NCI-H1930 (cell line): ENCODE measurements at regions not wholly inside any gene's neighbourhood (a gene's known extent, or its start where the extent isn't known, plus 50 kb on each side); places are given as distances from the start of the nearest gene placed in this dataset.

Source experiments
- DNase-seq, 2 experiments: peaks; one replicate each; lab custom pipeline; 2025; lab: John Stamatoyannopoulos, UW

GRCh38 chr3:44021651-44022594, 219.8 kb upstream of the TOPAZ1 start:
- no peak for DNase-seq

- no peak for DNase-seq
Measured at GRCh38 chr3:44023961-44024593, 217.6 kb upstream of the TOPAZ1 start.

GRCh38 chr3:44026220-44026865, 215.3 kb upstream of the TOPAZ1 start:
- no peak for DNase-seq

- DNase-seq: no peak
Measured at GRCh38 chr3:44029100-44029499, 212.6 kb upstream of the TOPAZ1 start.

- no peak for DNase-seq
Measured at GRCh38 chr3:44030285-44030684, 211.4 kb upstream of the TOPAZ1 start.

GRCh38 chr3:44030687-44031305, 210.9 kb upstream of the TOPAZ1 start:
- no peak for DNase-seq

- DNase-seq: no peak
Measured at GRCh38 chr3:44031387-44032380, 210.0 kb upstream of the TOPAZ1 start.

- no peak for DNase-seq
Measured at GRCh38 chr3:44032487-44032886, 209.2 kb upstream of the TOPAZ1 start.

- no peak for DNase-seq
Measured at GRCh38 chr3:44033123-44033522, 208.6 kb upstream of the TOPAZ1 start.

- DNase-seq: no peak
Measured at GRCh38 chr3:44036850-44037249, 204.8 kb upstream of the TOPAZ1 start.

GRCh38 chr3:44039006-44039405, 202.7 kb upstream of the TOPAZ1 start:
- no peak for DNase-seq

- no peak for DNase-seq
Measured at GRCh38 chr3:44041726-44042125, 200.0 kb upstream of the TOPAZ1 start.

GRCh38 chr3:44042772-44043171, 198.9 kb upstream of the TOPAZ1 start:
- DNase-seq: no peak

- no peak for DNase-seq
Measured at GRCh38 chr3:44045476-44046275, 196.0 kb upstream of the TOPAZ1 start.

- DNase-seq: no peak
Measured at GRCh38 chr3:44047796-44048195, 193.9 kb upstream of the TOPAZ1 start.

- DNase-seq: no peak
Measured at GRCh38 chr3:44048196-44048924, 193.3 kb upstream of the TOPAZ1 start.

- no peak for DNase-seq
Measured at GRCh38 chr3:44048949-44049348, 192.7 kb upstream of the TOPAZ1 start.

GRCh38 chr3:44050101-44050500, 191.6 kb upstream of the TOPAZ1 start:
- no peak for DNase-seq

GRCh38 chr3:44050867-44051266, 190.8 kb upstream of the TOPAZ1 start:
- no peak for DNase-seq

GRCh38 chr3:44055951-44056350, 185.7 kb upstream of the TOPAZ1 start:
- no peak for DNase-seq
